Tibial artery (tissue), 4 donors: ENCODE measurements at regions not wholly inside any gene's neighbourhood (a gene's known extent, or its start where the extent isn't known, plus 50 kb on each side); places are given as distances from the start of the nearest gene placed in this dataset.

ENCODE experiments used
- DNase-seq, 2 donors: peaks; one replicate each; pipeline ENCODE4 v3.0.0-alpha.2; 2019
- H3K27ac ChIP-seq, 2 donors: fragments of 200-600 bp; sonication (generic) in 1 of 2; 1 replicate in 1 of 2; 2 replicates in 1 of 2; pipeline ENCODE4 v1.5.1; 2018 to 2019; ENCODE audit warnings: mild to moderate bottlenecking in 1 of 2
- H3K27me3 ChIP-seq, 2 donors: fragments of 200-600 bp; sonication (generic) in 1 of 2; one replicate each; pipeline versions ENCODE4 v1.5.1 to v1.6.0; 2016 to 2019
- H3K36me3 ChIP-seq, 3 donors: fragments of 200-600 bp; sonication (generic) in 2 of 3; one replicate each; pipeline ENCODE4 v1.5.1; 2016 to 2019; ENCODE audit warnings: mild to moderate bottlenecking in 2 of 3
- H3K4me1 ChIP-seq, 4 donors: fragments of 200-600 bp; sonication (generic) in 2 of 4; 1 replicate in 3 of 4; 2 replicates in 1 of 4; pipeline ENCODE4 v1.5.1; 2016 to 2019
- H3K4me3 ChIP-seq, 2 donors: fragments of 200-600 bp; sonication (generic) in 1 of 2; 1 replicate in 1 of 2; 2 replicates in 1 of 2; pipeline ENCODE4 v1.5.1; 2018 to 2019; ENCODE audit warnings: mild to moderate bottlenecking in 2 of 2
- H3K9me3 ChIP-seq, 3 donors: fragments of 200-600 bp; sonication (generic) in 1 of 3; one replicate each; pipeline ENCODE4 v1.5.1; 2016 to 2019
- intact Hi-C: fragments of 100-400 bp; cut with DNase I; formaldehyde crosslinking; loops from one replicate; pipeline ENCODE4 v1.15.0; 2023; ENCODE audit warnings: low total_unique reads
- TF ChIP-seq, protein P1 (sequence below), 2 experiments: fragments of 200-600 bp in 1 of 2; fragments of 450-650 bp in 1 of 2; IDR thresholded peaks; one replicate each; pipeline ENCODE4 v1.5.1; 2017 to 2019; ENCODE audit warnings: antibody characterized with exemption in 2 of 2, mild to moderate bottlenecking in 1 of 2, moderate library complexity in 1 of 2

DNA sequence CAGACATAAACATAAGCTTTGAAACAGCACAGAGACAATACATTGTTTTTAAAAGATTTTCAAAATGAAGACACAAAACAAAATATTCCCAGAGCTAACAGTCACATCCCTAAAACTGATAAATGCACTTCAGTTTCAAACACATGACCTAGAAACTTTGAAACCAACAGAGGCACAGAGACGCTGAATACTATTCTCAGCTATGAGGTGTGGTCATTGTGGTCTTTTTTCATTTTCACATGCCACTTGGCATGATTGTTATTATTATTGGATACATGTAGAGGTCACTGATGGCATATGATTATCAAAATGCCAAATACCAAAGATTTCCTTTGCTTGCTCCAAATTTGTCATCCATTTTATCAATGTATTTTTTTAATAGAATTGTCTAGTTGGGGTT, 306.9 kb downstream of the QKI start:
- no peaks in the 10 kb centered on the region for H3K27me3 ChIP-seq
- H3K36me3 ChIP-seq, result no peaks in the 10 kb centered on the region
- H3K4me1 ChIP-seq, result no peaks in the 10 kb centered on the region
- intact Hi-C loops, result no loop called here
- TF ChIP-seq, protein P1, sequence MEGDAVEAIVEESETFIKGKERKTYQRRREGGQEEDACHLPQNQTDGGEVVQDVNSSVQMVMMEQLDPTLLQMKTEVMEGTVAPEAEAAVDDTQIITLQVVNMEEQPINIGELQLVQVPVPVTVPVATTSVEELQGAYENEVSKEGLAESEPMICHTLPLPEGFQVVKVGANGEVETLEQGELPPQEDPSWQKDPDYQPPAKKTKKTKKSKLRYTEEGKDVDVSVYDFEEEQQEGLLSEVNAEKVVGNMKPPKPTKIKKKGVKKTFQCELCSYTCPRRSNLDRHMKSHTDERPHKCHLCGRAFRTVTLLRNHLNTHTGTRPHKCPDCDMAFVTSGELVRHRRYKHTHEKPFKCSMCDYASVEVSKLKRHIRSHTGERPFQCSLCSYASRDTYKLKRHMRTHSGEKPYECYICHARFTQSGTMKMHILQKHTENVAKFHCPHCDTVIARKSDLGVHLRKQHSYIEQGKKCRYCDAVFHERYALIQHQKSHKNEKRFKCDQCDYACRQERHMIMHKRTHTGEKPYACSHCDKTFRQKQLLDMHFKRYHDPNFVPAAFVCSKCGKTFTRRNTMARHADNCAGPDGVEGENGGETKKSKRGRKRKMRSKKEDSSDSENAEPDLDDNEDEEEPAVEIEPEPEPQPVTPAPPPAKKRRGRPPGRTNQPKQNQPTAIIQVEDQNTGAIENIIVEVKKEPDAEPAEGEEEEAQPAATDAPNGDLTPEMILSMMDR (IDR thresholded peaks at IDR 0.05), result no peak
- H3K9me3 ChIP-seq, result no peaks in the 10 kb centered on the region
- H3K4me3 ChIP-seq, result no peak overlapping the region
- DNase-seq, result no peak
- no peak overlapping the region for H3K27ac ChIP-seq

DNA sequence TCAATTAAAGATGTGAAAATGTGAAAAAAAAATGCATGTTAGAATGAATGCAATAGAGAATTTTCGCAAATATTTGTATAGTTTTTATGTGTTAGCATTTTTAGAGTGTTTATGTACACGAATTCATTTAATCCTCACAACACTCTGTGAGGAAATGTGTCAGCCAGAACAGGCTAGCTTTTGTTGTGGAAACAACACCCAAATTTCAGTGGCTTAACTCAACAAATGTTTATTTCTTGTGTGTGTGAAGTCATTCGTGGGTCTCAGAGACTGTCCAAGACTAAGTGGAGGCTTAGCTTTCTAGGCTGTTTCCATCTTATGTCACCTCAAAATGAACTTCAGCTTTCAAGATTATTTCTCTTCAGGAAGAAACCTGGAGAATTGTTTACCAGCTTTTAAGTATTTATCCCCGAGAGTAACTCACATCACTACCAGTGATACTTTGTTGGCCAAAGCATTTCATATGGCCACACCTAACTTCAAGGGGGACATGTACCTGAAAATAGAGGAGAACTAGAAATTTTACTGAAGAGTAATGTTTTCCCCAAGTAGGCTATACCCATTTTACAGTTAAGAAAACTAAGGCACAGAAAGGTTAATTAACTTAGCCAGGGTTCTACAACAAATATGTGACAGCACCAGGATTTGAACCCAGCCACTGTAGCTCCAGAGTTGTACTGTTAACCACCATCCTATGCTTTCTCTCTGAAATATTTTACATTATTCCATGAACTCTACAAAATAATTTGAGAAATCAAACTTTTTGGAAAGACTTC, 306.1 kb downstream of the QKI start:
- no peaks in the 10 kb centered on the region for H3K27me3 ChIP-seq
- H3K4me3 ChIP-seq, result no peak overlapping the region
- DNase-seq, result no peak
- intact Hi-C loops, result no loop called here
- no peak overlapping the region for H3K27ac ChIP-seq
- TF ChIP-seq, protein P1 (IDR thresholded peaks at IDR 0.05), result no peak
- no peaks in the 10 kb centered on the region for H3K36me3 ChIP-seq
- no peaks in the 10 kb centered on the region for H3K9me3 ChIP-seq
- no peaks in the 10 kb centered on the region for H3K4me1 ChIP-seq

DNA sequence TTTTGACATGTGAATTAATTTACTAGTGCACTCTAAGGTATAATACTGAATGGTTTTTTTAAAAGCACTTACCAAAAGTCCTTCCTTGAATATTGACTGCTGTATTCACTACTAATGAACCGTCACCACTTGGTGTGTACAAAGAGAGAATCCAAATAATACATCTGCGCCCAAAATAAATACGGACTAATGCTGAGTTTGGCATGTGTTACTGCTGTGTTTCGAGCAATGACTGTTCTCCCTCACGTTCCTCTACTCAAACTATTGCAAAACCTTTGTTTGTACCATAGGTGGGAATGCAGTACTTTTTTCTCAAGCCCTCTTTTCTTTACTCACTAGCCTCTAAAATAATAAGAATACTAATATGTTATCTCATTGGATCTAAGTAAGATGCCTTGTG, 305.5 kb downstream of the QKI start:
- TF ChIP-seq, protein P1 (IDR thresholded peaks at IDR 0.05), result no peak
- no peaks in the 10 kb centered on the region for H3K4me1 ChIP-seq
- intact Hi-C loops, result no loop called here
- H3K27ac ChIP-seq, result no peak overlapping the region
- no peaks in the 10 kb centered on the region for H3K9me3 ChIP-seq
- no peak overlapping the region for H3K4me3 ChIP-seq
- DNase-seq, result no peak
- no peaks in the 10 kb centered on the region for H3K36me3 ChIP-seq
- H3K27me3 ChIP-seq, result no peaks in the 10 kb centered on the region

DNA sequence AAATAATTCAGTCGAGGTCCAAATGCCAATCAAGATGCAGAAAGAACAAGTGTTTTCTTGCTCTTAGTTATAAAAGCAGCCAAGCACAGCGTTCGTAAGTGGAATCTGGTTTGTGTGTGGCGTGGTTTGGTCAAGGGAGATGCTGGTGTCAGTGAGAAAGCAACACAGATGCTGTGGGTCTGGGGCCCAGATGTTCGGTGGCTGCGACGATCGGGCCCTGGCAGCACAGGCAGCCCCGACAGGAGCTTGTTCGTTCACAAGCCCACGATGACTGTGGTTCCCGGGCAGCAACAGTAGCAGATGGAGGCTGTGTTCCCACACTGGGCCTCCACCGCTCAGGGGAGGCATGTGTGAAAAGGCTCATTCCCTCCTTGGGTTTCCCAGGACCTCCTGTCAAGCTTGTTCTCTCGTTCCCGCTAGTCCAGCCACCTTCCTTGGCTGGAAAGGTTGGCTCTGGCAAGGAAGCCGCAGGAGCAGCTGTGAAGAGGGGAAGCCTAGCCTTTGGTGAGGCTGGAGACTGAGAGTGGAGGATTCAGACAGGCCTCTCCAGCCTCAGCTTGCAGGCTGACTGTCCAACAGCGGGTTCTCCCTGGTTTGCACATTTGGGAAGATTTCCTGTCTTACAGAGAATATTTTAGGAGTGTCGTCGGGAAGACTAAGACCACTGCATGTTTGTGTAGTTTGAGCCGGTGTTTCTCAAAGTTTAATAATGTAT, 304.7 kb downstream of the QKI start:
- H3K27ac ChIP-seq, result no peak overlapping the region
- intact Hi-C loops, result no loop called here
- no peak for DNase-seq

DNA sequence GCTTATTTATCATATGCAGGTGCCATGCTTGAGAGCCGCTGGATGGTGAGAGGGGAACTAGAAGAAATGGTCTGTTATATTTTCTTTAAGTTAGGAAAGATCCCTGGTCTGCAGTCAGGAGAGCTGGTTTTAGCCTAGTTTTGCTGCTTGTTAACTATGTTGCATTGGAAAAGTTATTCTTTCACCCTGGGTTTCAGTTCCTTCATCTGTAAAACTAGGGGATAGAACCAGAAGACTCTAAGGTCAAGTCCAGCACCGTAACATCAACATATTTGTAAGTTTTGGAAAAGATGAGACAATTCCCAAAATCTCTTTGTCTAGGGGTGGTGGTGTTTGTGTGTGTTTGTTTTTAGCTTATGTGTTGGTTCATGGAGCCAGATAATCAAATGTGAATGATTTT, 304.0 kb downstream of the QKI start:
- no peaks in the 10 kb centered on the region for H3K4me1 ChIP-seq
- H3K4me3 ChIP-seq, result no peak overlapping the region
- no peak overlapping the region for H3K27ac ChIP-seq
- H3K27me3 ChIP-seq, result no peaks in the 10 kb centered on the region
- DNase-seq, result no peak
- H3K9me3 ChIP-seq, result no peaks in the 10 kb centered on the region
- TF ChIP-seq, protein P1 (IDR thresholded peaks at IDR 0.05), result no peak
- intact Hi-C loops, result no loop called here
- no peaks in the 10 kb centered on the region for H3K36me3 ChIP-seq

More for the DNA sequence above, 304.7 kb downstream of the QKI start:
- H3K27me3 ChIP-seq, result no peaks in the 10 kb centered on the region
- no peaks in the 10 kb centered on the region for H3K9me3 ChIP-seq
- H3K4me1 ChIP-seq, result no peaks in the 10 kb centered on the region
- no peaks in the 10 kb centered on the region for H3K36me3 ChIP-seq
- no peak overlapping the region for H3K4me3 ChIP-seq
- TF ChIP-seq, protein P1 (IDR thresholded peaks at IDR 0.05), result no peak
